ENCODE measurements at regions not wholly inside any gene's neighbourhood (a gene's known extent, or its start where the extent isn't known, plus 50 kb on each side); places are given as distances from the start of the nearest gene placed in this dataset.

DNA sequence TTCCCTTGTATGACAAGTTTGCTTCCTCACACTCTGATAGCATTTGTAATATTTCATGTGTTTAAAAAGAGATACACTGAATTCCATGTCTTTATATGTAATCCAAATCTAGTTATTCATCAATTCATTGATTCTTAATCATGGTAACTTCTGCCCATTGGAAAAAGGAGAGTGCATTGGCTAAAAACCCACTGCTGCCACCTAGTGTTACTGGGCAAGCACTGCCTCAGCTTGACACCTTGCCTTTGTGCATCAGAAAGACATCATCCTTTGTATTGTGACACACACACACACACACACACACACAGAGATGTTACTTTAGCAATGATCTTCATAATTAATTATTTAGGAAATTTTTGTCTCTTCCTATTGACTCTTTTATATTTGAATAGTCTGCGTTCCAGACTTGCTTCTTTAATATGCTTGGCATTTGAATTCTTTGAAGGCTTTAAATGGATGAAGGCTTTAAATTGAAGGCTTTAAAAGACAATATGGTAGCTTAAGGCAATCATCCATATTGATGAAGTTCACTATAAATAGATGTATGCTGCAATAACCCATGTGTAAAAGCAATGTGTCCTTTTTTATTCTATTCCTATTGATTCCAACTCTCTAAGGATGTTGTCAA lies 414.2 kb upstream of the CHST9 start (continued):
- TF ChIP-seq TARDBP (IDR thresholded peaks at IDR 0.05; ENCODE audit: borderline replicate concordance), result no peak
- no peak for TF ChIP-seq JUND (IDR thresholded peaks at IDR 0.05; ENCODE audit: low read depth, low read length)
- no peak for TF ChIP-seq SUPT20H (IDR thresholded peaks at IDR 0.05; ENCODE audit: borderline replicate concordance, control insufficient read depth, low read depth, low read length)
- TF ChIP-seq RFX5 (IDR thresholded peaks at IDR 0.05; ENCODE audit: low read depth, low read length), result no peak
- no peak for TF ChIP-seq HDAC6 (IDR thresholded peaks at IDR 0.05; ENCODE audit: unreplicated experiment)
- TF ChIP-seq ASH2L (IDR thresholded peaks at IDR 0.05; ENCODE audit: borderline replicate concordance, low read depth), result no peak
- no peak for TF ChIP-seq POLR2AphosphoS2 (IDR thresholded peaks at IDR 0.05; ENCODE audit: low read depth, low read length)
- no peak for TF ChIP-seq IKZF1 (conservative IDR thresholded peaks at IDR 0.05)
- TF ChIP-seq RCOR1 (conservative IDR thresholded peaks at IDR 0.05; ENCODE audit: low read depth, low read length), result no peak

DNA sequence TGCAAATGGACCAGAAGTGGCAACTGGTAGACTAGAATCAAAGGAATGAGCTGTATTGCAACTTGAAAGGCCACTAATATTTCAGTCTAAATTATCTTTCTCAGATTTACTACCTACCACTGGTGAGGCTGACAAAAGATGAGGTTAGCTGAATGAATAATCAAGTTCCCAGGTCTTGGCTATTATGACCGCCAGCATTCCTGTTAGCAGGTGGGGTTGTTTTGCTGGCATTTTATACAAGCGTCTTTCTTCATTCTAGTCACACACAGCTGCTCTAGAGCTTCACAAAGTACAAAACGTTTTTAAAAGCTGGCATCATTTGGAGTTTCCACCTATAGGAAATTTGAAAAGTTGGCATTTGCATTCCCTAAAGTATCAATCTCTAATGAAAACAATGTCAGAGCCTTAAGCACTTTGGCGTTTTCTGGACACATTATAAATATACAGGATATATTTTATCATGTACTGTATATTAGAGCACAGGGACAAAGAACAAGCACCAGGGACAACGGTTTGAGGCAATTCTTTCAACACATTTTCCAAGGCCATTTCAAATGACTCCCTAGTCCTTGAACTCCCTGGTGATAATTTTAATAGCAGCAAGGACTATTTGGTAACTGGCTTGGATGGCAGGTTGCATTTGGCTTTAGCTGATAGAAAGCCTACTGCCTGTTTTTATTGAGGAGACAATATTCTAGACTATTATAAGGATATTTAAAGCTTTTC lies 410.2 kb upstream of the CHST9 start:
- POLR2A ChIA-PET, result no interaction called here
- no TSS peak for BruUV-seq (replicated peaks)
- TF ChIP-seq NFXL1 (IDR thresholded peaks at IDR 0.05; ENCODE audit: borderline replicate concordance), result no peak
- no peak for TF ChIP-seq SREBF2 (IDR thresholded peaks at IDR 0.05; ENCODE audit: low read length)
- TF ChIP-seq, protein P1, sequence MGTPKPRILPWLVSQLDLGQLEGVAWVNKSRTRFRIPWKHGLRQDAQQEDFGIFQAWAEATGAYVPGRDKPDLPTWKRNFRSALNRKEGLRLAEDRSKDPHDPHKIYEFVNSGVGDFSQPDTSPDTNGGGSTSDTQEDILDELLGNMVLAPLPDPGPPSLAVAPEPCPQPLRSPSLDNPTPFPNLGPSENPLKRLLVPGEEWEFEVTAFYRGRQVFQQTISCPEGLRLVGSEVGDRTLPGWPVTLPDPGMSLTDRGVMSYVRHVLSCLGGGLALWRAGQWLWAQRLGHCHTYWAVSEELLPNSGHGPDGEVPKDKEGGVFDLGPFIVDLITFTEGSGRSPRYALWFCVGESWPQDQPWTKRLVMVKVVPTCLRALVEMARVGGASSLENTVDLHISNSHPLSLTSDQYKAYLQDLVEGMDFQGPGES (IDR thresholded peaks at IDR 0.05), result no peak
- TF ChIP-seq MEF2A (IDR thresholded peaks at IDR 0.05; ENCODE audit: insufficient read depth, low read depth, low read length), result no peak
- no peak for TF ChIP-seq CBX3 (IDR thresholded peaks at IDR 0.05; ENCODE audit: borderline replicate concordance, low read depth)
- TF ChIP-seq, protein P2, sequence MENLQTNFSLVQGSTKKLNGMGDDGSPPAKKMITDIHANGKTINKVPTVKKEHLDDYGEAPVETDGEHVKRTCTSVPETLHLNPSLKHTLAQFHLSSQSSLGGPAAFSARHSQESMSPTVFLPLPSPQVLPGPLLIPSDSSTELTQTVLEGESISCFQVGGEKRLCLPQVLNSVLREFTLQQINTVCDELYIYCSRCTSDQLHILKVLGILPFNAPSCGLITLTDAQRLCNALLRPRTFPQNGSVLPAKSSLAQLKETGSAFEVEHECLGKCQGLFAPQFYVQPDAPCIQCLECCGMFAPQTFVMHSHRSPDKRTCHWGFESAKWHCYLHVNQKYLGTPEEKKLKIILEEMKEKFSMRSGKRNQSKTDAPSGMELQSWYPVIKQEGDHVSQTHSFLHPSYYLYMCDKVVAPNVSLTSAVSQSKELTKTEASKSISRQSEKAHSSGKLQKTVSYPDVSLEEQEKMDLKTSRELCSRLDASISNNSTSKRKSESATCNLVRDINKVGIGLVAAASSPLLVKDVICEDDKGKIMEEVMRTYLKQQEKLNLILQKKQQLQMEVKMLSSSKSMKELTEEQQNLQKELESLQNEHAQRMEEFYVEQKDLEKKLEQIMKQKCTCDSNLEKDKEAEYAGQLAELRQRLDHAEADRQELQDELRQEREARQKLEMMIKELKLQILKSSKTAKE (IDR thresholded peaks at IDR 0.05; ENCODE audit: low read depth, poor library complexity, severe bottlenecking), result no peak
- no peak for TF ChIP-seq RBBP5 (conservative IDR thresholded peaks at IDR 0.05)
- TF ChIP-seq TAF1 (IDR thresholded peaks at IDR 0.05; ENCODE audit: borderline replicate concordance, low read depth, low read length), result no peak
- no peak for TF ChIP-seq ESRRA (IDR thresholded peaks at IDR 0.05; ENCODE audit: low read length)
- TF ChIP-seq SREBF1 (IDR thresholded peaks at IDR 0.05; ENCODE audit: low read length), result no peak
- TF ChIP-seq TCF3 (IDR thresholded peaks at IDR 0.05; ENCODE audit: borderline replicate concordance, insufficient read depth, low read depth, low read length), result no peak
- TF ChIP-seq MTA2 (IDR thresholded peaks at IDR 0.05; ENCODE audit: low read depth), result no peak
- no peak for TF ChIP-seq POLR2AphosphoS2 (IDR thresholded peaks at IDR 0.05; ENCODE audit: low read depth, low read length)

More for the DNA sequence above, 410.2 kb upstream of the CHST9 start:
- H3K4me2 ChIP-seq (ENCODE audit: control insufficient read depth, insufficient read depth), result no peak overlapping the region
- no peak overlapping the region for H3K9ac ChIP-seq (ENCODE audit: control insufficient read depth, insufficient read depth, low read length)
- ChIA-PET RAD21 (ENCODE audit: unreplicated experiment) (interaction anchor here (1.1 kb wide), 1 partner anchor 590 kb away, joined by 4 read pairs; no protein-coding TSS in a partner anchor), CTCF (interaction anchor here (1.3 to 3.3 kb wide), 4 partner anchors 9 to 230 kb away, joined by 3 to 23 read pairs (median 6); no protein-coding TSS in a partner anchor), SMC1A (ENCODE audit: uncharacterized antibody, unreplicated experiment) (no interaction called here)
- no peak overlapping the region for H3K4me3 ChIP-seq
- no peak for ATAC-seq
- no peaks in the 10 kb centered on the region for H4K20me1 ChIP-seq (ENCODE audit: control insufficient read depth, insufficient read depth)
- no peak overlapping the region for H3K27ac ChIP-seq (ENCODE audit: control insufficient read depth, insufficient read depth)
- H3K36me3 ChIP-seq (ENCODE audit: control insufficient read depth in 2 of 2, insufficient read depth in 2 of 2, low read length in 1 of 2), result no peaks in the 10 kb centered on the region
- H3K27me3 ChIP-seq (replicated peaks in 1 of 2; ENCODE audit: control insufficient read depth in 2 of 2, insufficient read depth in 2 of 2, low read length in 1 of 2), result no peaks in the 10 kb centered on the region
- WGBS (ENCODE audit: insufficient coverage, insufficient replicate concordance, low lambda C conversion rate, missing lambda C conversion rate), result 0% methylated on average over 5 of the region's 5 CpGs
- intact Hi-C loops (cut with micrococcal nuclease; ENCODE audit: unreplicated experiment) (no loop called here), in situ Hi-C loops (cut with MboI) (loop anchor here (5.0 kb wide), 1 partner anchor 588 kb away; no protein-coding TSS in a partner anchor)
- no peaks in the 10 kb centered on the region for H3K9me3 ChIP-seq (replicated peaks; ENCODE audit: control insufficient read depth, insufficient read depth, low read length)
- no peak for DNase-seq (ENCODE audit: low read depth, low spot score)
- H3K79me2 ChIP-seq (ENCODE audit: control insufficient read depth, insufficient read depth, low read length), result no peaks in the 10 kb centered on the region
- FAIRE-seq, result no peak
- H2AFZ ChIP-seq (ENCODE audit: control insufficient read depth, low read depth, low read length), result no peak overlapping the region
- no peaks in the 10 kb centered on the region for H3K4me1 ChIP-seq (ENCODE audit: control insufficient read depth, insufficient read depth, low read length)

Measured in GM12878 (cell line).